ENCODE measurements at regions not wholly inside any gene's neighbourhood (a gene's known extent, or its start where the extent isn't known, plus 50 kb on each side); places are given as distances from the start of the nearest gene placed in this dataset.

DNA sequence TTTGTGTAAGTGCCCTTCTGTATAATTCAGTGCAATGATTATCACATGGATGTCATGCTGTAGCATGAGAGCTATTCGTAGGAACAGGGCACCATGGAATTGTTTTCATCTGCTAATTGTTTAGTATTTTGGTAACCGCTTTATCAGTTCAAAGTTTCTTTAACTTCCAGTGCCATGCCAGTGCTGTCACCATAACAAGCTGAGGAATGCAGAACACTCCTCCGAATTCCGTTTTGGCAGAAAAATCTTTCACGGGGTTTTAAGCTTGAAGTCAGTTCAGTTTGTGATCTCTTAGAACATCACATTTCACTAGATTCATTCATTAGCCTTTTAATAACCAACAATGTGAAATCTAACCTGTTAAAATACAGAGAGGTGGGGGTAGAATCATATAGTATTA is 117.2 kb upstream of the SEMA3C start:
- H3K4me3 ChIP-seq (ENCODE audit: low read depth, low read length, poor library complexity, severe bottlenecking): no peak overlapping the region
- H3F3A ChIP-seq (ENCODE audit: insufficient read depth, low read length): no peaks in the 10 kb centered on the region
- no peak overlapping the region for H3K4me2 ChIP-seq (ENCODE audit: low read length)
- H3K4me1 ChIP-seq (ENCODE audit: insufficient read depth, low read length, severe bottlenecking): no peaks in the 10 kb centered on the region
- no peak overlapping the region for H3K27ac ChIP-seq (ENCODE audit: low read depth, low read length, poor library complexity, severe bottlenecking)
- no peak for TF ChIP-seq EZH2 (IDR thresholded peaks at IDR 0.05; ENCODE audit: borderline replicate concordance, low read length)
- TF ChIP-seq, protein P1, sequence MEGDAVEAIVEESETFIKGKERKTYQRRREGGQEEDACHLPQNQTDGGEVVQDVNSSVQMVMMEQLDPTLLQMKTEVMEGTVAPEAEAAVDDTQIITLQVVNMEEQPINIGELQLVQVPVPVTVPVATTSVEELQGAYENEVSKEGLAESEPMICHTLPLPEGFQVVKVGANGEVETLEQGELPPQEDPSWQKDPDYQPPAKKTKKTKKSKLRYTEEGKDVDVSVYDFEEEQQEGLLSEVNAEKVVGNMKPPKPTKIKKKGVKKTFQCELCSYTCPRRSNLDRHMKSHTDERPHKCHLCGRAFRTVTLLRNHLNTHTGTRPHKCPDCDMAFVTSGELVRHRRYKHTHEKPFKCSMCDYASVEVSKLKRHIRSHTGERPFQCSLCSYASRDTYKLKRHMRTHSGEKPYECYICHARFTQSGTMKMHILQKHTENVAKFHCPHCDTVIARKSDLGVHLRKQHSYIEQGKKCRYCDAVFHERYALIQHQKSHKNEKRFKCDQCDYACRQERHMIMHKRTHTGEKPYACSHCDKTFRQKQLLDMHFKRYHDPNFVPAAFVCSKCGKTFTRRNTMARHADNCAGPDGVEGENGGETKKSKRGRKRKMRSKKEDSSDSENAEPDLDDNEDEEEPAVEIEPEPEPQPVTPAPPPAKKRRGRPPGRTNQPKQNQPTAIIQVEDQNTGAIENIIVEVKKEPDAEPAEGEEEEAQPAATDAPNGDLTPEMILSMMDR (IDR thresholded peaks at IDR 0.05; ENCODE audit: low read length): no peak
- H3K9me3 ChIP-seq (ENCODE audit: low read length): no peaks in the 10 kb centered on the region
- H3K27me3 ChIP-seq (ENCODE audit: insufficient read depth, low read length): no peaks in the 10 kb centered on the region
- no peak overlapping the region for H3K9ac ChIP-seq (ENCODE audit: low read length)
- no peaks in the 10 kb centered on the region for H3K36me3 ChIP-seq (ENCODE audit: insufficient read depth, low read length)
- H2AFZ ChIP-seq (ENCODE audit: low read length): no peak overlapping the region
- H3K79me2 ChIP-seq (ENCODE audit: insufficient read depth, low read length): no peaks in the 10 kb centered on the region
- 0 out of 2 replicates have a peak, but pooled peaks cover 5% of the 10 kb centered on the region for H3K9me2 ChIP-seq (ENCODE audit: low read depth, low read length)
- no peaks in the 10 kb centered on the region for H4K20me1 ChIP-seq (ENCODE audit: insufficient read depth, low read length)

DNA sequence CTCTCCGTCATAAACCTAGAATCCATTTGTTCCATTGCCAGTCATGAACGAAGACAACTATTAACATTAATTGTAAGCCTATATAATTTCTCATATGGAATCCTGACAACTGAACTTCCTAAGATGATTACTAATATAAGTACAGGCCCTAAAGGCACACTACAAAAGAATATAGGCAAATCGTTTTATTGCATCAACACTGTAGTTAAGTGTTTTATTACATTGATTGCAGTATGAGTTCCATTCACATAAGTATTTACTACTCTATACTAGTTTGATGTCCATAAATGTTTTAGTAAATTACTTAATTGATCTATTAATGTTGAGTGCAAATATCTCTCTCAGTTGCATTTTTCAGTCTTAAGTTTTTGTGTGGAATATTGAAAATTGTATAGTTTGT is 113.1 kb upstream of the SEMA3C start:
- Histone ChIP-seq H3K9me2 (ENCODE audit: low read depth, low read length) (0 out of 2 replicates have a peak, but pooled peaks cover 5% of the 10 kb centered on the region), H4K20me1 (ENCODE audit: insufficient read depth, low read length) (no peaks in the 10 kb centered on the region; the same call in 1 of the 2 replicates), H3K36me3 (ENCODE audit: insufficient read depth, low read length) (no peaks in the 10 kb centered on the region), H3K4me3 (ENCODE audit: low read depth, low read length, poor library complexity, severe bottlenecking) (no peak overlapping the region), H3K9me3 (ENCODE audit: low read length) (no peaks in the 10 kb centered on the region), H3F3A (ENCODE audit: insufficient read depth, low read length) (no peaks in the 10 kb centered on the region), H3K79me2 (ENCODE audit: insufficient read depth, low read length) (no peaks in the 10 kb centered on the region), H3K4me1 (ENCODE audit: insufficient read depth, low read length, severe bottlenecking) (no peaks in the 10 kb centered on the region), H3K9ac (ENCODE audit: low read length) (no peak overlapping the region), H3K4me2 (ENCODE audit: low read length) (no peak overlapping the region), H3K27me3 (ENCODE audit: insufficient read depth, low read length) (no peaks in the 10 kb centered on the region), H3K27ac (ENCODE audit: low read depth, low read length, poor library complexity, severe bottlenecking) (no peak overlapping the region), H2AFZ (ENCODE audit: low read length) (no peak overlapping the region)
- TF ChIP-seq, protein P1 (IDR thresholded peaks at IDR 0.05; ENCODE audit: low read length): no peak
- no peak for TF ChIP-seq EZH2 (IDR thresholded peaks at IDR 0.05; ENCODE audit: borderline replicate concordance, low read length)

DNA sequence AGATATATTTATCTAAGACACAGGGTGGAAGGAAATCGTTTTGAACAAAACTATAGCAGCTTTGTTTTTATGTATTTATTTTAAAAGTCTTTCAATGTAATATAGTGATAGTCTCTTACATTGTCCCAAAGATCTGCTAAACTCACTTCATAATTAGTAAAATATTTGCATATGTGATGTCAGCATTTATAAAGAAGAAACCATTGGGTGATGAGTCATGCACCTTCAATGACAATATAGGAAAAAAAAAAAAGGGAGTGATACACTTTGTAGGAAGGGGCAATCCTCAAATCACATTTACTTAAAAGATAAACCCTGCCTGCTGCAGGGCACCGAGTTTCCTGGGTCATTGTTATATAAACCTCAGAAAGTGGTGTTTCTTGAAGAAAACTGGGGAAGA is 112.4 kb upstream of the SEMA3C start:
- no peaks in the 10 kb centered on the region for H3K36me3 ChIP-seq (ENCODE audit: insufficient read depth, low read length)
- H3K9me3 ChIP-seq (ENCODE audit: low read length): no peaks in the 10 kb centered on the region
- no peaks in the 10 kb centered on the region; the same call in 1 of the 2 replicates for H4K20me1 ChIP-seq (ENCODE audit: insufficient read depth, low read length)
- no peak overlapping the region for H3K9ac ChIP-seq (ENCODE audit: low read length)
- H3K4me1 ChIP-seq (ENCODE audit: insufficient read depth, low read length, severe bottlenecking): no peaks in the 10 kb centered on the region
- H2AFZ ChIP-seq (ENCODE audit: low read length): no peak overlapping the region
- H3K27ac ChIP-seq (ENCODE audit: low read depth, low read length, poor library complexity, severe bottlenecking): no peak overlapping the region
- no peaks in the 10 kb centered on the region for H3K79me2 ChIP-seq (ENCODE audit: insufficient read depth, low read length)
- no peaks in the 10 kb centered on the region for H3K9me2 ChIP-seq (ENCODE audit: low read depth, low read length)
- H3K27me3 ChIP-seq (ENCODE audit: insufficient read depth, low read length): no peaks in the 10 kb centered on the region
- no peaks in the 10 kb centered on the region for H3F3A ChIP-seq (ENCODE audit: insufficient read depth, low read length)
- H3K4me3 ChIP-seq (ENCODE audit: low read depth, low read length, poor library complexity, severe bottlenecking): no peak overlapping the region
- no peak overlapping the region for H3K4me2 ChIP-seq (ENCODE audit: low read length)
- no peak for TF ChIP-seq EZH2 (IDR thresholded peaks at IDR 0.05; ENCODE audit: borderline replicate concordance, low read length)
- TF ChIP-seq, protein P1 (IDR thresholded peaks at IDR 0.05; ENCODE audit: low read length): no peak

Measured in OCI-LY1 (cell line).